Omental fat pad (tissue), 3 donors: ENCODE measurements at regions not wholly inside any gene's neighbourhood (a gene's known extent, or its start where the extent isn't known, plus 50 kb on each side); places are given as distances from the start of the nearest gene placed in this dataset.

Source experiments
- ATAC-seq: fragments of 150-250 bp; one replicate; pipeline ENCODE4 v1.9.1; 2016; ENCODE audit warnings: mild to moderate bottlenecking, moderate library complexity; ENCODE audit not compliant: low FRiP score
- DNase-seq: peaks from one replicate; pipeline ENCODE4 v3.0.0-alpha.2; 2019; ENCODE audit warnings: low spot score
- CTCF ChIP-seq, 3 donors: fragments of 450-650 bp; IDR thresholded peaks; one replicate each; pipeline ENCODE4 v1.5.1; 2016 to 2017; ENCODE audit warnings: antibody characterized with exemption in 3 of 3, mild to moderate bottlenecking in 3 of 3, moderate library complexity in 2 of 3

- TF ChIP-seq CTCF (IDR thresholded peaks at IDR 0.05): no peak
- ATAC-seq (no peak), DNase-seq (no peak)
Measured at GRCh38 chr2:12073217-12073852, 326.9 kb downstream of the LPIN1 start.

- no peak for ATAC-seq
Measured at GRCh38 chr2:12074126-12074844, 327.9 kb downstream of the LPIN1 start.

GRCh38 chr2:12074845-12075217, 328.4 kb downstream of the LPIN1 start:
- no peak for DNase-seq
- no peak for ATAC-seq
- no peak for TF ChIP-seq CTCF (IDR thresholded peaks at IDR 0.05)

More at GRCh38 chr2:12074126-12074844, 327.9 kb downstream of the LPIN1 start:
- DNase-seq: no peak
- no peak for TF ChIP-seq CTCF (IDR thresholded peaks at IDR 0.05)

- no peak for TF ChIP-seq CTCF (IDR thresholded peaks at IDR 0.05)
- ATAC-seq (no peak), DNase-seq (no peak)
Measured at GRCh38 chr2:12075603-12076002, 329.2 kb downstream of the LPIN1 start.

- ATAC-seq: no peak
- DNase-seq: no peak
- no peak for TF ChIP-seq CTCF (IDR thresholded peaks at IDR 0.05)
Measured at GRCh38 chr2:12076810-12077209, 330.4 kb downstream of the LPIN1 start.

GRCh38 chr2:12080360-12080759, 333.9 kb downstream of the LPIN1 start:
- TF ChIP-seq CTCF (IDR thresholded peaks at IDR 0.05): no peak
- DNase-seq (no peak), ATAC-seq (no peak)
